Trophoblast cell (in vitro differentiated cells and primary cell): ENCODE measurements at regions not wholly inside any gene's neighbourhood (a gene's known extent, or its start where the extent isn't known, plus 50 kb on each side); places are given as distances from the start of the nearest gene placed in this dataset.
"Not testable (repeated sequence)": the region's sequence is repeated elsewhere in the genome, so short reads cannot be mapped to it uniquely, and the experiment has no call there.

Experiments
- DNase-seq, 2 donors: peaks; one replicate each; pipeline ENCODE4 v3.0.0-alpha.2; 2016
- H2AFZ ChIP-seq: 2 replicates; pipeline ENCODE4 v1.6.1; 2013; ENCODE audit warnings: low read length, moderate library complexity, mild to moderate bottlenecking; ENCODE audit not compliant: insufficient read depth, poor library complexity
- H2AK5ac ChIP-seq: 2 replicates; pipeline ENCODE4 v1.6.1; 2013; ENCODE audit warnings: mild to moderate bottlenecking, low read length
- H2BK120ac ChIP-seq: 2 replicates; pipeline ENCODE4 v1.6.1; 2013; ENCODE audit warnings: low read length, mild to moderate bottlenecking, moderate library complexity; ENCODE audit not compliant: insufficient read depth, poor library complexity
- H2BK12ac ChIP-seq: 2 replicates; pipeline ENCODE4 v1.6.1; 2013; ENCODE audit warnings: mild to moderate bottlenecking, low read length, moderate library complexity
- H2BK5ac ChIP-seq: 2 replicates; pipeline ENCODE4 v1.6.1; 2013; ENCODE audit warnings: low read length, low read depth, moderate library complexity, mild to moderate bottlenecking; ENCODE audit not compliant: poor library complexity
- H3K14ac ChIP-seq: 2 replicates; pipeline ENCODE4 v1.6.1; 2013; ENCODE audit warnings: mild to moderate bottlenecking, low read length
- H3K18ac ChIP-seq: 2 replicates; pipeline ENCODE4 v1.6.1; 2013; ENCODE audit warnings: mild to moderate bottlenecking, low read length
- H3K23ac ChIP-seq: 2 replicates; pipeline ENCODE4 v1.6.1; 2013; ENCODE audit warnings: low read length
- H3K27ac ChIP-seq: 2 replicates; pipeline ENCODE4 v1.5.1; 2013; ENCODE audit warnings: low read depth, mild to moderate bottlenecking, inconsistent platforms, low read length, moderate library complexity
- H3K27me3 ChIP-seq: 2 replicates; pipeline ENCODE4 v1.6.1; 2013; ENCODE audit warnings: inconsistent platforms, mild to moderate bottlenecking, low read length, moderate library complexity; ENCODE audit not compliant: insufficient read depth
- H3K36me3 ChIP-seq, 2 experiments: 1 replicate in 1 of 2; 2 replicates in 1 of 2; pipeline ENCODE4 v1.6.1; 2013; ENCODE audit warnings: low read length in 2 of 2, mild to moderate bottlenecking in 2 of 2, moderate library complexity in 1 of 2; ENCODE audit not compliant: insufficient read depth in 2 of 2, control insufficient read depth in 1 of 2
- H3K4ac ChIP-seq: 2 replicates; pipeline ENCODE4 v1.6.1; 2013; ENCODE audit warnings: low read depth, mild to moderate bottlenecking, low read length, moderate library complexity
- H3K4me1 ChIP-seq, 2 experiments: 1 replicate in 1 of 2; 2 replicates in 1 of 2; pipeline ENCODE4 v1.6.1; 2013; ENCODE audit warnings: low read length in 2 of 2, mild to moderate bottlenecking in 2 of 2, moderate library complexity in 1 of 2; ENCODE audit not compliant: insufficient read depth in 2 of 2, control insufficient read depth in 1 of 2
- H3K4me2 ChIP-seq: 2 replicates; pipeline ENCODE4 v1.6.1; 2013; ENCODE audit warnings: inconsistent platforms, mild to moderate bottlenecking, low read length, moderate library complexity
- H3K4me3 ChIP-seq: 2 replicates; pipeline ENCODE4 v1.5.1; 2013; ENCODE audit warnings: mild to moderate bottlenecking, low read depth, low read length, inconsistent platforms
- H3K79me1 ChIP-seq: one replicate; pipeline ENCODE4 v1.6.1; 2013; ENCODE audit warnings: low read length
- H3K79me2 ChIP-seq: 2 replicates; pipeline ENCODE4 v1.6.1; 2013; ENCODE audit warnings: low read length, mild to moderate bottlenecking; ENCODE audit not compliant: control insufficient read depth, insufficient read depth, poor library complexity
- H3K9ac ChIP-seq: 2 replicates; pipeline ENCODE4 v1.6.1; 2013; ENCODE audit warnings: mild to moderate bottlenecking, low read length
- H3K9me3 ChIP-seq: 2 replicates; pipeline ENCODE4 v1.6.1; 2013; ENCODE audit warnings: low read depth, mild to moderate bottlenecking, control low read depth, inconsistent platforms, low read length; ENCODE audit not compliant: insufficient read depth
- H4K12ac ChIP-seq: 2 replicates; pipeline ENCODE4 v1.6.1; 2013; ENCODE audit warnings: low read depth, mild to moderate bottlenecking, low read length, moderate library complexity
- H4K8ac ChIP-seq: 2 replicates; pipeline ENCODE4 v1.6.1; 2013; ENCODE audit warnings: low read depth, mild to moderate bottlenecking, low read length, moderate library complexity
- H4K91ac ChIP-seq: one replicate; pipeline ENCODE4 v1.6.1; 2013; ENCODE audit warnings: low read depth, mild to moderate bottlenecking, low read length, moderate library complexity
- WGBS: extraction: QIAGEN DNeasy Blood & Tissue Kit; methylation state at CpG from one replicate; pipeline ENCODE4 v1.1.7; 2013; ENCODE audit warnings: missing lambda C conversion rate; ENCODE audit not compliant: insufficient read length, insufficient coverage; ENCODE audit errors: extremely low coverage; 5-methylcytosine and 5-hydroxymethylcytosine counted together

DNA sequence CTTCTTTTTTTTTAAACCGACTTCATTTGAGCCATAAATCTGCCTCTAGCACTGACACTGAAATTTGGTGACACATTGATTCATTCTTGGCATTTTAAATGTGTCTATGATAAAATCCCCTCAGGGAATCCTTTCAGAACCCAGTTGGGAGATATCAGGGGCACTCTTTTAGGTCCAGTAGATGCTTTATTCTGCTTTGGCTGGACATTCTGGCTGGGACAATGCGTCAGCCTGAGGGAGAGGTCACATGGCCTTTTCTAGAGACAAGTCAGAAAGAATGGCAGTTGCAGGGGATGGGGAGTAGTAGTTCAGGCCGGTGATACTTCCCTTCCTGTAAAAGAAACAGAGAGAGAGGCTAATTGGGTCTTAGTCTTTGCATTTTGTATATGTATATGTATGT, 63.1 kb downstream of the TRIM43 start:
- not testable (repeated sequence) for H3K4me3 ChIP-seq, H3K79me1 ChIP-seq, H3K36me3 ChIP-seq, H3K4me2 ChIP-seq, H4K91ac ChIP-seq, H2BK12ac ChIP-seq, DNase-seq, H3K4me1 ChIP-seq, H2AFZ ChIP-seq, H3K9me3 ChIP-seq, H3K14ac ChIP-seq, H2AK5ac ChIP-seq, H2BK120ac ChIP-seq, H2BK5ac ChIP-seq, H4K8ac ChIP-seq, H3K27me3 ChIP-seq, H3K18ac ChIP-seq, H3K9ac ChIP-seq, H3K23ac ChIP-seq, H4K12ac ChIP-seq, H3K27ac ChIP-seq, H3K4ac ChIP-seq, H3K79me2 ChIP-seq
- WGBS, result no CpG with 5 or more reads among the region's 3 CpGs

GRCh38 chr2:95656553-95656952, 64.8 kb downstream of the TRIM43 start:
- H3K79me2 ChIP-seq, H3K4me3 ChIP-seq, H3K4ac ChIP-seq, H3K23ac ChIP-seq, H2AFZ ChIP-seq, H3K27me3 ChIP-seq, H3K9me3 ChIP-seq, H3K79me1 ChIP-seq, H2BK12ac ChIP-seq, H3K4me1 ChIP-seq, H3K36me3 ChIP-seq, H4K12ac ChIP-seq, H2BK120ac ChIP-seq, H3K4me2 ChIP-seq, H4K91ac ChIP-seq, H3K14ac ChIP-seq, H4K8ac ChIP-seq, H3K9ac ChIP-seq, H2BK5ac ChIP-seq, H3K27ac ChIP-seq, H3K18ac ChIP-seq, H2AK5ac ChIP-seq, DNase-seq: not testable (repeated sequence)
- no CpG with 5 or more reads among the region's 1 CpG for WGBS

DNA sequence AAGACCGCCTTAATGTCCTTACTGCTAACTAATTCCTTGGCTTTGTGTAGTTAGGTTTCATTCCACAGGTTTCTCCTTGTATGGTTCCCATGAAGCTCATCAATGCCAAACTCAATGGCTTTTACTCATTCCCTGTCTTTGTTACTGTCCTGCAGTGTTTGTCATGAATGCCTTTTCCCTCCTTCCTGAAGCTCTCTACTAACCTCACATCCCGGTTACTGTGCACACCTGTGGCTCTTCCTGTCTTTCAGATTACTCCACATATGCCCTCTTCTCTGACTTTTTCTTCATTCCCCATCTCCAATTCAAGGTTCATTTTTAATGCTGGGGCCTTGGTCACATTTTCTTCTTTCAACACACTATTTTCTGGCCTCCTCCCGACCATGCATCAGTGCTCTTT, 66.1 kb downstream of the TRIM43 start:
- H3K36me3 ChIP-seq, H2BK120ac ChIP-seq, H4K91ac ChIP-seq, H3K18ac ChIP-seq, H2BK12ac ChIP-seq, H3K27ac ChIP-seq, H4K8ac ChIP-seq, H2AK5ac ChIP-seq, H3K4me2 ChIP-seq, H3K4me3 ChIP-seq, H3K79me1 ChIP-seq, H3K4me1 ChIP-seq, H3K23ac ChIP-seq, H2AFZ ChIP-seq, H3K9ac ChIP-seq, DNase-seq, H4K12ac ChIP-seq, H2BK5ac ChIP-seq, H3K9me3 ChIP-seq, H3K27me3 ChIP-seq, H3K4ac ChIP-seq, H3K14ac ChIP-seq, H3K79me2 ChIP-seq: not testable (repeated sequence)
- WGBS, result no CpG with 5 or more reads among the region's 3 CpGs

- H3K79me2 ChIP-seq, H4K12ac ChIP-seq, DNase-seq, H4K91ac ChIP-seq, H3K36me3 ChIP-seq, H3K79me1 ChIP-seq, H3K27me3 ChIP-seq, H2AFZ ChIP-seq, H3K27ac ChIP-seq, H3K4me1 ChIP-seq, H3K23ac ChIP-seq, H3K9me3 ChIP-seq, H2BK12ac ChIP-seq, H2BK5ac ChIP-seq, H3K9ac ChIP-seq, H3K4me2 ChIP-seq, H2AK5ac ChIP-seq, H3K4ac ChIP-seq, H3K14ac ChIP-seq, H4K8ac ChIP-seq, H3K18ac ChIP-seq, H2BK120ac ChIP-seq, H3K4me3 ChIP-seq: not testable (repeated sequence)
- WGBS, result no CpG with 5 or more reads among the region's 16 CpGs
Observed at GRCh38 chr2:95660766-95661562, 69.2 kb downstream of the TRIM43 start.
